K562 (cell line): ENCODE measurements at regions not wholly inside any gene's neighbourhood (a gene's known extent, or its start where the extent isn't known, plus 50 kb on each side); places are given as distances from the start of the nearest gene placed in this dataset.

Source experiments
- ATAC-seq: fragments of 200-7000 bp; cut with Tn5 transposase; 3 replicates; pipeline ENCODE4 v1.9.1; 2020; ENCODE audit warnings: moderate library complexity
- BruUV-seq: library from RNA; stranded (reverse); fragments of 400-500 nt; replicated peaks from 2 replicates; lab custom pipeline; 2021; lab: Mats Ljungman, UMichigan
- CTCF ChIA-PET: fragments of 300-600 bp; formaldehyde crosslinking; extraction: SDS; loops from one replicate; lab custom pipeline; 2021; ENCODE audit warnings: low intra/inter-chr PET ratio; lab: Yijun Ruan, JAX
- POLR2A ChIA-PET: fragments of 300-600, 350-650 bp; sonication (Branson Sonifier 250); formaldehyde crosslinking; extraction: SDS; loops from one replicate; lab custom pipeline; 2021; ENCODE audit warnings: antibody characterized with exemption, inconsistent platforms; lab: Yijun Ruan, JAX
- DNase-seq, 4 experiments: peaks; one replicate each; pipeline versions ENCODE4 v3.0.0 to v3.0.0-alpha.2; 2011 to 2018; ENCODE audit warnings: low spot score in 3 of 4, mixed read lengths in 3 of 4; ENCODE audit errors: extremely low read depth in 1 of 4
- FAIRE-seq: peaks from 2 replicates; lab custom pipeline; 2011; peaks lifted over from hg19 to GRCh38; lab: Jason Lieb, UNC
- H2AFZ ChIP-seq: 2 replicates; pipeline ENCODE4 v1.6.0; 2011; ENCODE audit warnings: low read depth, low read length, control low read depth, inconsistent platforms
- H3K27ac ChIP-seq: fragments of 200-600 bp; 3 replicates; pipeline ENCODE4 v1.8.0; 2011; ENCODE audit warnings: low read depth, mild to moderate bottlenecking, control low read depth, inconsistent platforms, low read length, moderate library complexity, mixed read lengths; ENCODE audit errors: extremely low read depth
- H3K27me3 ChIP-seq, 2 experiments: fragments of 300-600 bp in 1 of 2; 2 replicates in 1 of 2; 3 replicates in 1 of 2; pipeline versions ENCODE4 v1.6.0 to v1.8.0; 2011; ENCODE audit warnings: inconsistent platforms in 2 of 2, low read length in 2 of 2, mild to moderate bottlenecking in 1 of 2, mixed read lengths in 1 of 2, moderate library complexity in 1 of 2; ENCODE audit not compliant: control insufficient read depth in 2 of 2, insufficient read depth in 2 of 2
- H3K36me3 ChIP-seq: fragments of 300-600 bp; 3 replicates; pipeline ENCODE4 v1.8.0; 2011; ENCODE audit warnings: mild to moderate bottlenecking, low read length, inconsistent platforms; ENCODE audit not compliant: control insufficient read depth, insufficient read depth
- H3K4me1 ChIP-seq, 2 experiments: fragments of 200-600 bp in 1 of 2; replicated peaks in 1 of 2; 2 replicates in 1 of 2; 3 replicates in 1 of 2; pipeline versions ENCODE4 v1.5.1 to v1.8.0; 2011; ENCODE audit warnings: inconsistent platforms in 2 of 2, low read length in 2 of 2, mild to moderate bottlenecking in 1 of 2, mixed read lengths in 1 of 2, moderate library complexity in 1 of 2; ENCODE audit not compliant: control insufficient read depth in 2 of 2, insufficient read depth in 2 of 2
- H3K4me2 ChIP-seq: 2 replicates; pipeline ENCODE4 v1.6.1; 2011; ENCODE audit warnings: low read length, control low read depth, inconsistent platforms, mixed read lengths; ENCODE audit not compliant: insufficient read depth
- H3K4me3 ChIP-seq: fragments of 200-600 bp; sonication (generic), shearing (Covaris generic); 2 replicates; pipeline ENCODE4 v1.5.1; 2016; ENCODE audit warnings: control low read depth, inconsistent platforms
- H3K79me2 ChIP-seq: fragments of 200-600 bp; 3 replicates; pipeline ENCODE4 v1.8.0; 2011; ENCODE audit warnings: low read length, inconsistent platforms; ENCODE audit not compliant: control insufficient read depth, insufficient read depth
- H3K9ac ChIP-seq, 2 experiments: 2 replicates each; pipeline versions ENCODE4 v1.6.0 to v1.6.1; 2011; ENCODE audit warnings: low read depth in 2 of 2, low read length in 2 of 2, control low read depth in 1 of 2, inconsistent platforms in 1 of 2, mild to moderate bottlenecking in 1 of 2, mixed read lengths in 1 of 2; ENCODE audit not compliant: insufficient read depth in 1 of 2
- H3K9me1 ChIP-seq: one replicate; pipeline ENCODE4 v1.6.0; 2011; ENCODE audit warnings: inconsistent platforms, mild to moderate bottlenecking, low read length, moderate library complexity; ENCODE audit not compliant: control insufficient read depth, insufficient read depth
- H3K9me3 ChIP-seq: replicated peaks from 2 replicates; pipeline ENCODE4 v1.5.1; 2011; ENCODE audit warnings: low read depth, low read length, inconsistent platforms; ENCODE audit not compliant: control insufficient read depth, insufficient read depth
- H4K20me1 ChIP-seq: replicated peaks from 2 replicates; pipeline ENCODE4 v1.6.1; 2011; ENCODE audit warnings: low read length, inconsistent platforms, mixed read lengths; ENCODE audit not compliant: control insufficient read depth, insufficient read depth
- ARNT ChIP-seq, 2 experiments: fragments of 450-650 bp; IDR thresholded peaks; 2 replicates each; pipeline ENCODE4 v1.6.1; 2016; ENCODE audit warnings: mild to moderate bottlenecking in 1 of 2
- HDAC3 ChIP-seq: fragments of 450-650 bp; IDR thresholded peaks from 2 replicates; pipeline ENCODE4 v1.6.1; 2018; ENCODE audit warnings: borderline replicate concordance, mild to moderate bottlenecking, moderate library complexity; ENCODE audit not compliant: partially characterized antibody
- ILF3 ChIP-seq: fragments of 450-650 bp; IDR thresholded peaks from 2 replicates; pipeline ENCODE4 v1.6.1; 2018; ENCODE audit warnings: antibody characterized with exemption, mild to moderate bottlenecking, moderate library complexity, borderline replicate concordance
- MCM5 ChIP-seq: fragments of 450-650 bp; IDR thresholded peaks from 2 replicates; pipeline ENCODE4 v1.6.1; 2016; ENCODE audit warnings: low read depth
- PHB2 ChIP-seq: fragments of 450-650 bp; IDR thresholded peaks from 2 replicates; pipeline ENCODE4 v1.6.1; 2017; ENCODE audit warnings: low read depth
- POLR2A ChIP-seq: fragments of 450-650 bp; conservative IDR thresholded peaks from 2 replicates; pipeline ENCODE4 v1.6.1; 2016
- SLC30A9 ChIP-seq: fragments of 250-450 bp; sonication (Bioruptor Pico); IDR thresholded peaks from 2 replicates; pipeline ENCODE4 v1.8.0; 2022; ENCODE audit warnings: mild to moderate bottlenecking, moderate library complexity
- TAF9B ChIP-seq: fragments of 450-650 bp; IDR thresholded peaks from 2 replicates; pipeline ENCODE4 v1.6.1; 2018; ENCODE audit warnings: mild to moderate bottlenecking; ENCODE audit not compliant: partially characterized antibody
- TAL1 ChIP-seq: fragments of 450-650 bp; IDR thresholded peaks from 2 replicates; pipeline ENCODE4 v1.6.1; 2016; ENCODE audit warnings: mild to moderate bottlenecking
- ZBTB33 ChIP-seq: sonication (generic); formaldehyde crosslinking; IDR thresholded peaks from 2 replicates; pipeline ENCODE4 v1.8.1; 2023; ENCODE audit warnings: mild to moderate bottlenecking, missing genetic modification reagents
- ZFP1 ChIP-seq: fragments of 450-650 bp; formaldehyde crosslinking; IDR thresholded peaks from 2 replicates; pipeline ENCODE4 v1.4.0; 2020; ENCODE audit warnings: mild to moderate bottlenecking, mixed read lengths
- ZHX1 ChIP-seq: fragments of 150-350 bp; conservative IDR thresholded peaks from 2 replicates; pipeline ENCODE4 v1.6.1; 2014; ENCODE audit warnings: low read length
- ZNF263 ChIP-seq: sonication (generic); formaldehyde crosslinking; IDR thresholded peaks from 2 replicates; pipeline ENCODE4 v1.8.0; 2022; ENCODE audit warnings: mild to moderate bottlenecking, missing genetic modification reagents, borderline replicate concordance
- ZNF655 ChIP-seq: fragments of 250-450 bp; sonication (Bioruptor Pico); IDR thresholded peaks from 2 replicates; pipeline ENCODE4 v1.5.0; 2021
- WGBS: fragments of 100-300 bp; shearing (Covaris generic); methylation state at CpG from one replicate; pipeline ENCODE4 v1.1.6; 2016; ENCODE audit warnings: low coverage, mixed read lengths; ENCODE audit not compliant: insufficient coverage; ENCODE audit errors: missing lambda C conversion rate; 5-methylcytosine and 5-hydroxymethylcytosine counted together
- in situ Hi-C: fragments of 300-500 bp; cut with MboI; formaldehyde crosslinking; loops from 4 replicates; pipeline ENCODE4 v1.15.0; 2018; ENCODE audit warnings: inconsistent platforms, mixed read lengths
- intact Hi-C: fragments of 100-400 bp; cut with micrococcal nuclease; formaldehyde crosslinking; loops from 2 replicates; pipeline ENCODE4 v1.14.2; 2022

- TF ChIP-seq ZHX1 (no peak), POLR2A (no peak)
Observed at GRCh38 chr4:35793045-35793722, 451.1 kb downstream of the ARAP2 start (continued).

GRCh38 chr4:35793766-35794165 lies 450.5 kb downstream of the ARAP2 start:
- Histone ChIP-seq H2AFZ (no peak overlapping the region), H3K27ac (no peak overlapping the region), H3K9ac (no peak overlapping the region), H3K4me2 (no peak overlapping the region), H3K79me2 (no peaks in the 10 kb centered on the region), H3K9me3 (no peaks in the 10 kb centered on the region), H3K27me3 (no peaks in the 10 kb centered on the region), H3K36me3 (no peaks in the 10 kb centered on the region), H3K9me1 (no peaks in the 10 kb centered on the region), H3K4me1 (no peaks in the 10 kb centered on the region), H3K4me3 (no peak overlapping the region), H4K20me1 (no peaks in the 10 kb centered on the region)
- in situ Hi-C loops: no loop called here
- ChIA-PET CTCF (no interaction called here), POLR2A (no interaction called here)
- TF ChIP-seq TAL1 (no peak), ZFP1 (CRISPR knock-in tag) (no peak), ARNT (IDR thresholded peaks at IDR 0.05) (no peak), SLC30A9 (no peak), ZBTB33 (no peak), PHB2 (no peak), MCM5 (no peak), ILF3 (no peak), ZNF263 (CRISPR knock-in tag) (no peak), HDAC3 (no peak), ZNF655 (CRISPR knock-in tag) (no peak), TAF9B (no peak)
- BruUV-seq: no TSS peak
- ATAC-seq (no peak), DNase-seq (no peak), FAIRE-seq (no peak)
- whole genome bisulfite sequencing: 0% methylated on average over 1 of the region's 1 CpG
- intact Hi-C loops: no loop called here
